NCI-H460 (cell line): ENCODE measurements at regions not wholly inside any gene's neighbourhood (a gene's known extent, or its start where the extent isn't known, plus 50 kb on each side); places are given as distances from the start of the nearest gene placed in this dataset.

Experiments used
- DNase-seq: peaks from one replicate; pipeline ENCODE4 v3.0.0-alpha.2; 2016; ENCODE audit warnings: low read depth; ENCODE audit errors: extremely low read depth

- no peak for DNase-seq
Measured at GRCh38 chr22:27152883-27153282, 495.5 kb downstream of the MIAT start.

GRCh38 chr22:27153386-27153785, 496.0 kb downstream of the MIAT start:
- DNase-seq: no peak

GRCh38 chr22:27154717-27155116, 497.3 kb downstream of the MIAT start:
- DNase-seq: no peak

GRCh38 chr22:27156821-27157489, 499.6 kb downstream of the MIAT start:
- DNase-seq: no peak

GRCh38 chr22:27157666-27158370, 500.4 kb downstream of the MIAT start:
- DNase-seq: no peak

GRCh38 chr22:27159016-27159415, 501.6 kb downstream of the MIAT start:
- no peak for DNase-seq

- no peak for DNase-seq
Measured at GRCh38 chr22:27159716-27160295, 502.4 kb downstream of the MIAT start.

- DNase-seq: no peak
Measured at GRCh38 chr22:27163162-27164137, 506.1 kb downstream of the MIAT start.

GRCh38 chr22:27164781-27165503, 507.6 kb downstream of the MIAT start:
- DNase-seq: no peak

GRCh38 chr22:27168681-27169080, 511.3 kb downstream of the MIAT start:
- DNase-seq: no peak

GRCh38 chr22:27170491-27170890, 513.1 kb downstream of the MIAT start:
- DNase-seq: no peak

GRCh38 chr22:27171212-27171611, 513.8 kb downstream of the MIAT start:
- no peak for DNase-seq

GRCh38 chr22:27173530-27173929, 516.1 kb downstream of the MIAT start:
- no peak for DNase-seq

- DNase-seq: no peak
Measured at GRCh38 chr22:27175021-27175838, 517.8 kb downstream of the MIAT start.

GRCh38 chr22:27175974-27176373, 518.6 kb downstream of the MIAT start:
- DNase-seq: no peak

GRCh38 chr22:27179161-27179560, 521.8 kb downstream of the MIAT start:
- DNase-seq: no peak

- DNase-seq: no peak
Measured at GRCh38 chr22:27181537-27181936, 524.1 kb downstream of the MIAT start.

- DNase-seq: no peak
Measured at GRCh38 chr22:27183474-27183873, 526.1 kb downstream of the MIAT start.

GRCh38 chr22:27185099-27185709, 527.8 kb downstream of the MIAT start:
- no peak for DNase-seq
